HG03280 (cell line): ENCODE measurements at regions not wholly inside any gene's neighbourhood (a gene's known extent, or its start where the extent isn't known, plus 50 kb on each side); places are given as distances from the start of the nearest gene placed in this dataset.
"Not testable (repeated sequence)": the region's sequence is repeated elsewhere in the genome, so short reads cannot be mapped to it uniquely, and the experiment has no call there.

Experiments
- ATAC-seq: cut with Tn5 transposase; IDR thresholded peaks from one replicate; pipeline ENCODE4 v1.9.1; 2021; ENCODE audit warnings: mild to moderate bottlenecking, moderate library complexity; ENCODE audit not compliant: unreplicated experiment

- no peak for ATAC-seq
These were observed 76.2 kb upstream of the MRPS22 start for GRCh38 chr3:139267300-139268246.

GRCh38 chr3:139269984-139270383, 73.8 kb upstream of the MRPS22 start:
- ATAC-seq = no peak

GRCh38 chr3:139270652-139271051, 73.2 kb upstream of the MRPS22 start:
- ATAC-seq = not testable (repeated sequence)

- ATAC-seq = no peak
These were observed 63.7 kb upstream of the MRPS22 start for GRCh38 chr3:139280027-139280671.

GRCh38 chr3:139281096-139281495, 62.7 kb upstream of the MRPS22 start:
- ATAC-seq = no peak

- no peak for ATAC-seq
These were observed 62.2 kb upstream of the MRPS22 start for GRCh38 chr3:139281522-139282196.

- ATAC-seq = no peak
These were observed 60.5 kb upstream of the MRPS22 start for GRCh38 chr3:139283301-139283700.

GRCh38 chr3:139284221-139284620, 59.6 kb upstream of the MRPS22 start:
- no peak for ATAC-seq

GRCh38 chr3:139285691-139286090, 58.1 kb upstream of the MRPS22 start:
- ATAC-seq = no peak

GRCh38 chr3:139286241-139286640, 57.6 kb upstream of the MRPS22 start:
- ATAC-seq = no peak

GRCh38 chr3:139286825-139287224, 57.0 kb upstream of the MRPS22 start:
- ATAC-seq = no peak

- no peak for ATAC-seq
These were observed 56.3 kb upstream of the MRPS22 start for GRCh38 chr3:139287557-139287956.

GRCh38 chr3:139288266-139288821, 55.5 kb upstream of the MRPS22 start:
- no peak for ATAC-seq

GRCh38 chr3:139289860-139290524, 53.8 kb upstream of the MRPS22 start:
- ATAC-seq = no peak

- no peak for ATAC-seq
These were observed 52.4 kb upstream of the MRPS22 start for GRCh38 chr3:139291276-139292051.

GRCh38 chr3:139292192-139292591, 51.6 kb upstream of the MRPS22 start:
- no peak for ATAC-seq

- ATAC-seq = no peak
These were observed 50.8 kb upstream of the MRPS22 start for GRCh38 chr3:139292711-139293664.

- ATAC-seq = no peak
These were observed 50.2 kb upstream of the MRPS22 start for GRCh38 chr3:139293665-139294023.
